Hepatocyte (in vitro differentiated cells): ENCODE measurements at regions not wholly inside any gene's neighbourhood (a gene's known extent, or its start where the extent isn't known, plus 50 kb on each side); places are given as distances from the start of the nearest gene placed in this dataset.
A peak's percentile ranks its signal among the peaks of the same experiment; 100 is the strongest.

ENCODE experiments used
- DNase-seq: peaks from one replicate; pipeline ENCODE4 v3.0.0-alpha.2; 2016; ENCODE audit warnings: low spot score
- H2AFZ ChIP-seq: fragments of 200-600 bp; sonication (generic); 2 replicates; pipeline ENCODE4 v1.6.0; 2016; ENCODE audit warnings: antibody characterized with exemption, mild to moderate bottlenecking
- H3K27ac ChIP-seq: fragments of 200-600 bp; sonication (generic); 2 replicates; pipeline ENCODE4 v1.5.1; 2016; ENCODE audit warnings: mild to moderate bottlenecking
- H3K27me3 ChIP-seq: fragments of 200-600 bp; sonication (generic); 2 replicates; pipeline ENCODE4 v1.6.1; 2016
- H3K36me3 ChIP-seq: fragments of 200-600 bp; sonication (generic); replicated peaks from 2 replicates; pipeline ENCODE4 v1.5.1; 2016; ENCODE audit warnings: low read depth; ENCODE audit not compliant: insufficient read depth
- H3K4me1 ChIP-seq: fragments of 200-600 bp; sonication (generic); 2 replicates; pipeline ENCODE4 v1.5.1; 2016; ENCODE audit warnings: mild to moderate bottlenecking, moderate library complexity; ENCODE audit not compliant: insufficient read depth
- H3K4me2 ChIP-seq: fragments of 200-600 bp; sonication (generic); 2 replicates; pipeline ENCODE4 v1.6.0; 2016
- H3K4me3 ChIP-seq: fragments of 200-600 bp; sonication (generic); 2 replicates; pipeline ENCODE4 v1.5.1; 2016; ENCODE audit warnings: mild to moderate bottlenecking
- H3K79me2 ChIP-seq: fragments of 200-600 bp; sonication (generic); 2 replicates; pipeline ENCODE4 v1.6.0; 2017; ENCODE audit warnings: mild to moderate bottlenecking
- H3K9me2 ChIP-seq: fragments of 200-600 bp; sonication (generic); replicated peaks from 2 replicates; pipeline ENCODE4 v1.6.0; 2017; ENCODE audit warnings: mild to moderate bottlenecking; ENCODE audit not compliant: insufficient read depth
- H3K9me3 ChIP-seq: fragments of 200-600 bp; sonication (generic); 2 replicates; pipeline ENCODE4 v1.5.1; 2016; ENCODE audit warnings: low read depth, mild to moderate bottlenecking
- H4K20me1 ChIP-seq: fragments of 200-600 bp; sonication (generic); 2 replicates; pipeline ENCODE4 v1.6.0; 2016; ENCODE audit warnings: mild to moderate bottlenecking; ENCODE audit not compliant: insufficient read depth, poor library complexity, severe bottlenecking
- CTCF ChIP-seq: fragments of 200-600 bp; sonication (generic); IDR thresholded peaks from 2 replicates; pipeline ENCODE4 v1.5.1; 2016; ENCODE audit warnings: antibody characterized with exemption, mild to moderate bottlenecking; ENCODE audit not compliant: poor library complexity
- EZH2 ChIP-seq: fragments of 200-600 bp; sonication (generic); IDR thresholded peaks from 2 replicates; pipeline ENCODE4 v1.6.1; 2016; ENCODE audit warnings: antibody characterized with exemption, mild to moderate bottlenecking, borderline replicate concordance
- EZH2phosphoT487 ChIP-seq: fragments of 200-600 bp; sonication (generic); IDR thresholded peaks from one replicate; pipeline ENCODE4 v1.6.1; 2018; ENCODE audit warnings: antibody characterized with exemption, mild to moderate bottlenecking, low read depth, moderate library complexity; ENCODE audit not compliant: unreplicated experiment, severe bottlenecking
- WGBS: methylation state at CpG from one replicate; pipeline ENCODE4 v1.1.6; 2016; ENCODE audit warnings: low lambda C conversion rate; ENCODE audit errors: missing lambda C conversion rate; 5-methylcytosine and 5-hydroxymethylcytosine counted together

GRCh38 chr2:185955050-185955449, 216.4 kb downstream of the FSIP2 start:
- H3K27ac ChIP-seq, result no peak overlapping the region

GRCh38 chr2:185967335-185967734, 228.7 kb downstream of the FSIP2 start:
- H2AFZ ChIP-seq, result no peak overlapping the region
- no peak overlapping the region for H3K27ac ChIP-seq
- TF ChIP-seq EZH2 (no peak), EZH2phosphoT487 (no peak), CTCF (no peak)
- H4K20me1 ChIP-seq, result no peaks in the 10 kb centered on the region
- WGBS, result 97% methylated on average over 5 of the region's 5 CpGs
- H3K9me2 ChIP-seq, result no peaks in the 10 kb centered on the region
- H3K4me1 ChIP-seq, result no peaks in the 10 kb centered on the region
- no peak overlapping the region for H3K4me3 ChIP-seq
- H3K4me2 ChIP-seq, result no peak overlapping the region
- H3K27me3 ChIP-seq, result no peaks in the 10 kb centered on the region
- no peaks in the 10 kb centered on the region for H3K9me3 ChIP-seq
- H3K79me2 ChIP-seq, result no peaks in the 10 kb centered on the region
- no peak for DNase-seq
- H3K36me3 ChIP-seq, result no peaks in the 10 kb centered on the region

More at GRCh38 chr2:185955050-185955449, 216.4 kb downstream of the FSIP2 start:
- Histone ChIP-seq H3K27me3 (no peaks in the 10 kb centered on the region), H4K20me1 (no peaks in the 10 kb centered on the region), H3K4me1 (no peaks in the 10 kb centered on the region), H3K9me2 (no peaks in the 10 kb centered on the region), H3K79me2 (no peaks in the 10 kb centered on the region), H3K4me2 (no peak overlapping the region), H3K9me3 (no peaks in the 10 kb centered on the region), H3K36me3 (no peaks in the 10 kb centered on the region), H3K4me3 (no peak overlapping the region), H2AFZ (no peak overlapping the region)
- WGBS, result 87% methylated on average over 1 of the region's 1 CpG
- TF ChIP-seq CTCF (no peak), EZH2phosphoT487 (no peak), EZH2 (no peak)
- no peak for DNase-seq

GRCh38 chr2:185970148-185970852, 231.7 kb downstream of the FSIP2 start:
- no peaks in the 10 kb centered on the region for H4K20me1 ChIP-seq
- peak overlapping the region; percentile 75 for H3K27ac ChIP-seq
- H3K9me2 ChIP-seq, result no peaks in the 10 kb centered on the region
- 60% methylated on average over 3 of the region's 3 CpGs for WGBS
- H3K4me1 ChIP-seq, result no peaks in the 10 kb centered on the region
- no peaks in the 10 kb centered on the region for H3K9me3 ChIP-seq
- no peaks in the 10 kb centered on the region for H3K36me3 ChIP-seq
- no peak for TF ChIP-seq EZH2phosphoT487
- no peak for TF ChIP-seq EZH2
- no peak for TF ChIP-seq CTCF
- H2AFZ ChIP-seq, result no peak overlapping the region
- peak; percentile 73 for DNase-seq
- no peaks in the 10 kb centered on the region for H3K79me2 ChIP-seq
- H3K27me3 ChIP-seq, result no peaks in the 10 kb centered on the region
- H3K4me2 ChIP-seq, result no peak overlapping the region
- no peak overlapping the region for H3K4me3 ChIP-seq
